K562 (cell line): ENCODE measurements at regions not wholly inside any gene's neighbourhood (a gene's known extent, or its start where the extent isn't known, plus 50 kb on each side); places are given as distances from the start of the nearest gene placed in this dataset.

Experiments
- ATF4 ChIP-seq: fragments of 450-650 bp; formaldehyde crosslinking; IDR thresholded peaks from 2 replicates; pipeline ENCODE4 v1.4.0; 2022; ENCODE audit warnings: mild to moderate bottlenecking, moderate library complexity
- BACH1 ChIP-seq: fragments of 200-800 bp; sonication (Bioruptor generic); IDR thresholded peaks from 2 replicates; pipeline ENCODE4 v1.6.1; 2016; ENCODE audit warnings: missing genetic modification characterization, missing compliant biosample characterization
- BCL6 ChIP-seq: fragments of 250-450 bp; sonication (Bioruptor Pico); IDR thresholded peaks from 2 replicates; pipeline ENCODE4 v1.4.0; 2020
- C11orf30 ChIP-seq: fragments of 450-650 bp; IDR thresholded peaks from 2 replicates; pipeline ENCODE4 v1.6.1; 2016; ENCODE audit warnings: low read depth, mild to moderate bottlenecking
- DACH1 ChIP-seq: fragments of 450-650 bp; IDR thresholded peaks from 2 replicates; pipeline ENCODE4 v1.6.1; 2018; ENCODE audit not compliant: partially characterized antibody
- DNMT1 ChIP-seq: fragments of 450-650 bp; IDR thresholded peaks from 2 replicates; pipeline ENCODE4 v1.6.1; 2016; ENCODE audit warnings: antibody characterized with exemption, mild to moderate bottlenecking
- KAT2B ChIP-seq: IDR thresholded peaks from one replicate; pipeline ENCODE4 v1.6.1; 2012; ENCODE audit warnings: low read depth, mild to moderate bottlenecking, control low read depth, inconsistent platforms, low read length, moderate library complexity
- KLF13 ChIP-seq: fragments of 450-650 bp; IDR thresholded peaks from 2 replicates; pipeline ENCODE4 v1.6.1; 2016; ENCODE audit warnings: missing genetic modification characterization, low read depth, mild to moderate bottlenecking, missing compliant biosample characterization, moderate library complexity, borderline replicate concordance
- MBD2 ChIP-seq: sonication (generic); IDR thresholded peaks from 2 replicates; pipeline ENCODE4 v1.6.1; 2016; ENCODE audit warnings: low read depth, borderline replicate concordance
- POLR2AphosphoS2 ChIP-seq: IDR thresholded peaks from 2 replicates; pipeline ENCODE4 v1.6.1; 2012; ENCODE audit warnings: low read length, improper control_type of control experiment
- POU5F1 ChIP-seq: fragments of 150-350 bp; IDR thresholded peaks from 2 replicates; pipeline ENCODE4 v1.6.1; 2014; ENCODE audit warnings: borderline replicate concordance, low read length, low read depth, mild to moderate bottlenecking; ENCODE audit not compliant: partially characterized antibody
- RCOR1 ChIP-seq, 2 experiments: IDR thresholded peaks; 2 replicates each; pipeline ENCODE4 v1.6.1; 2012; ENCODE audit warnings: low read depth in 2 of 2, low read length in 2 of 2, borderline replicate concordance in 1 of 2, improper control_type of control experiment in 1 of 2
- XRCC5 ChIP-seq: fragments of 200-400 bp; formaldehyde crosslinking; IDR thresholded peaks from 2 replicates; pipeline ENCODE4 v1.6.1; 2017; ENCODE audit warnings: low read depth, mild to moderate bottlenecking, low read length
- ZBED1 ChIP-seq: IDR thresholded peaks from 2 replicates; pipeline ENCODE4 v1.6.1; 2014
- ZFP91 ChIP-seq: sonication (generic); formaldehyde crosslinking; IDR thresholded peaks from 2 replicates; pipeline ENCODE4 v1.8.0; 2022; ENCODE audit warnings: mild to moderate bottlenecking, missing genetic modification reagents
- ZNF134 ChIP-seq: fragments of 250-450 bp; sonication (Bioruptor Pico); conservative IDR thresholded peaks from 2 replicates; pipeline ENCODE4 v1.4.0; 2020
- ZNF785 ChIP-seq: fragments of 250-450 bp; sonication (Bioruptor Pico); IDR thresholded peaks from 2 replicates; pipeline ENCODE4 v1.4.0; 2020; ENCODE audit warnings: mild to moderate bottlenecking
- TF ChIP-seq, protein P1 (sequence below), 2 experiments: fragments of 450-650 bp; conservative IDR thresholded peaks; 2 replicates each; pipeline ENCODE4 v1.6.1; 2017; ENCODE audit warnings: mild to moderate bottlenecking in 2 of 2, moderate library complexity in 2 of 2
- TF ChIP-seq, protein P2 (sequence below): IDR thresholded peaks from 2 replicates; pipeline ENCODE4 v1.6.1; 2011; ENCODE audit warnings: borderline replicate concordance, low read depth, mild to moderate bottlenecking, moderate library complexity, low read length; ENCODE audit not compliant: insufficient read depth, poor library complexity, severe bottlenecking
- TF ChIP-seq, protein P3 (sequence below): fragments of 250-450 bp; sonication (Bioruptor Pico); IDR thresholded peaks from 2 replicates; pipeline ENCODE4 v1.6.1; 2021; ENCODE audit warnings: mild to moderate bottlenecking

DNA sequence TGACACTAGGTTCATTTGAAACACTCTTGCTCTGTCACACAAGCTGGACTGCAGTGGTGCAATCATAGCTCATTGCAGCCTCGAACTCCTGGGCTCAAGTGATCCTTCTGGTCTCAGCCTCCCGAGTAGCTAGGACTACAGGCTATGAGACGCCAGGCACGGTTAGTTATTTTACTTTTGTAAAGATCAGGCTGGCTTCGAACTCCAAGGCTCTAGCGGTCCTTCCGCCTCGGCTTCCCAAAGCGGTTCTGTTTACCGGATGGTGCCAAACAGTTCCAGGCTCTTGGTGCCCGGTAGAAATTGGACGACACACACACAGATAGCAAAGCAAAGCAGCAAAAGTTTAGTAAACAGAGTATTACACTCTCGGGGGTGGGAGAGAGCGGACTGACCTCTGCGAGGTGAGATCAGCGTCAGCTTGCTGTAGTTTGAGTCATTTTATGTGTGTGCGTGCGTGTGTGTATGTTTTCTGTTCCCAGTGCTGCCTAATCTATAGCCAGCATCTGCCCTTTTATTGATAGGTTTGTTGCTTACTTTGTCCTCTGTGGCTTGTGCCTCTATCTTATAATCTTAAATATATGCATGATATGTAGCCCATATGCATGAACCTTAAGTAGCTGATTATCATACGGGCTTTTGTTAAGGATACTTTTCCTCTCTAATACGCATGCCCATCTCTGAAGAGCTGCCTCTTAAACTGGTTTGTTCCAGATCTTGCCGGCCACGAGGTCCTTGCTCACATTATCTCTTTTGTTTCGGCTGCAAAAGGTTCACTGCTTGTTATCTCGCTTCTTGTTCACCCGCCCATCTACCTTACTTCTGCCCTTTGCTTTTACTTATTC, 75.2 kb downstream of the OR2B2 start (continued):
- TF ChIP-seq DNMT1 = peak; percentile 64; the same call in 1 of the 2 replicates
- TF ChIP-seq, protein P1, sequence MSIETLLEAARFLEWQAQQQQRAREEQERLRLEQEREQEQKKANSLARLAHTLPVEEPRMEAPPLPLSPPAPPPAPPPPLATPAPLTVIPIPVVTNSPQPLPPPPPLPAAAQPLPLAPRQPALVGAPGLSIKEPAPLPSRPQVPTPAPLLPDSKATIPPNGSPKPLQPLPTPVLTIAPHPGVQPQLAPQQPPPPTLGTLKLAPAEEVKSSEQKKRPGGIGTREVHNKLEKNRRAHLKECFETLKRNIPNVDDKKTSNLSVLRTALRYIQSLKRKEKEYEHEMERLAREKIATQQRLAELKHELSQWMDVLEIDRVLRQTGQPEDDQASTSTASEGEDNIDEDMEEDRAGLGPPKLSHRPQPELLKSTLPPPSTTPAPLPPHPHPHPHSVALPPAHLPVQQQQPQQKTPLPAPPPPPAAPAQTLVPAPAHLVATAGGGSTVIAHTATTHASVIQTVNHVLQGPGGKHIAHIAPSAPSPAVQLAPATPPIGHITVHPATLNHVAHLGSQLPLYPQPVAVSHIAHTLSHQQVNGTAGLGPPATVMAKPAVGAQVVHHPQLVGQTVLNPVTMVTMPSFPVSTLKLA (conservative IDR thresholded peaks at IDR 0.05) = peak; percentile 82 to 91
- TF ChIP-seq XRCC5 = no peak
- no peak for TF ChIP-seq ZNF134 (CRISPR knock-in tag)
- TF ChIP-seq POU5F1 = no peak
- TF ChIP-seq DACH1 = peak; percentile 74
- TF ChIP-seq C11orf30 = no peak
- no peak for TF ChIP-seq ZNF785 (CRISPR knock-in tag)
- no peak for TF ChIP-seq ZFP91 (CRISPR knock-in tag)
- peak; percentile 52; the same call in 1 of the 2 replicates for TF ChIP-seq POLR2AphosphoS2
- TF ChIP-seq, protein P2, sequence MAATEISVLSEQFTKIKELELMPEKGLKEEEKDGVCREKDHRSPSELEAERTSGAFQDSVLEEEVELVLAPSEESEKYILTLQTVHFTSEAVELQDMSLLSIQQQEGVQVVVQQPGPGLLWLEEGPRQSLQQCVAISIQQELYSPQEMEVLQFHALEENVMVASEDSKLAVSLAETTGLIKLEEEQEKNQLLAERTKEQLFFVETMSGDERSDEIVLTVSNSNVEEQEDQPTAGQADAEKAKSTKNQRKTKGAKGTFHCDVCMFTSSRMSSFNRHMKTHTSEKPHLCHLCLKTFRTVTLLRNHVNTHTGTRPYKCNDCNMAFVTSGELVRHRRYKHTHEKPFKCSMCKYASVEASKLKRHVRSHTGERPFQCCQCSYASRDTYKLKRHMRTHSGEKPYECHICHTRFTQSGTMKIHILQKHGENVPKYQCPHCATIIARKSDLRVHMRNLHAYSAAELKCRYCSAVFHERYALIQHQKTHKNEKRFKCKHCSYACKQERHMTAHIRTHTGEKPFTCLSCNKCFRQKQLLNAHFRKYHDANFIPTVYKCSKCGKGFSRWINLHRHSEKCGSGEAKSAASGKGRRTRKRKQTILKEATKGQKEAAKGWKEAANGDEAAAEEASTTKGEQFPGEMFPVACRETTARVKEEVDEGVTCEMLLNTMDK = no peak
- TF ChIP-seq BACH1 (tag) = no peak
- TF ChIP-seq BCL6 (CRISPR knock-in tag) = no peak
- TF ChIP-seq, protein P3, sequence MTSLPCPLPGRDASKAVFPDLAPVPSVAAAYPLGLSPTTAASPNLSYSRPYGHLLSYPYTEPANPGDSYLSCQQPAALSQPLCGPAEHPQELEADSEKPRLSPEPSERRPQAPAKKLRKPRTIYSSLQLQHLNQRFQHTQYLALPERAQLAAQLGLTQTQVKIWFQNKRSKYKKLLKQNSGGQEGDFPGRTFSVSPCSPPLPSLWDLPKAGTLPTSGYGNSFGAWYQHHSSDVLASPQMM = 0 out of 2 replicates have a peak, but pooled peaks have one; percentile 70
- TF ChIP-seq ZBED1 = 0 out of 2 replicates have a peak, but pooled peaks have one; percentile 75
- TF ChIP-seq RCOR1 (IDR thresholded peaks at IDR 0.05; ENCODE audit: borderline replicate concordance in 1 of 2, low read depth in 2 of 2, low read length in 2 of 2) = peak; percentile 6 to 11; a peak in 2 of 4 replicates
- peak; percentile 87 for TF ChIP-seq KAT2B
- TF ChIP-seq ATF4 = no peak
- TF ChIP-seq MBD2 = 0 out of 2 replicates have a peak, but pooled peaks have one; percentile 17
- TF ChIP-seq KLF13 = peak; percentile 87; the same call in 1 of the 2 replicates
